ENCODE measurements at regions not wholly inside any gene's neighbourhood (a gene's known extent, or its start where the extent isn't known, plus 50 kb on each side); places are given as distances from the start of the nearest gene placed in this dataset.

- peak in 1 of 5 donors; percentile 5 for DNase-seq
- Histone ChIP-seq H3K4me1 (ENCODE audit: insufficient read depth) (no peaks in the 10 kb centered on the region), H3K27ac (no peak overlapping the region), H3K9me3 (no peaks in the 10 kb centered on the region), H3K36me3 (no peaks in the 10 kb centered on the region), H3K27me3 (no peaks in the 10 kb centered on the region), H3K4me3 (no peak overlapping the region)
- WGBS, 3 donors = 63 to 78% (median 63%) methylated on average over 4 of the region's 4 CpGs
- intact Hi-C loops (cut with DNase I) = no loop called here
- TF ChIP-seq POLR2A (IDR thresholded peaks at IDR 0.05) = no peak
- no peak for TF ChIP-seq EP300 (IDR thresholded peaks at IDR 0.05)
- TF ChIP-seq CTCF (IDR thresholded peaks at IDR 0.05) = no peak
These were observed 621.6 kb upstream of the LRRTM1 start for GRCh38 chr2:80926168-80926567.

- Histone ChIP-seq H3K9me3 (no peaks in the 10 kb centered on the region), H3K36me3 (no peaks in the 10 kb centered on the region), H3K27me3 (no peaks in the 10 kb centered on the region), H3K27ac (no peak overlapping the region), H3K4me1 (ENCODE audit: insufficient read depth) (no peaks in the 10 kb centered on the region), H3K4me3 (no peak overlapping the region)
- no peak for DNase-seq
- intact Hi-C loops (cut with DNase I) = no loop called here
- TF ChIP-seq CTCF (IDR thresholded peaks at IDR 0.05) (no peak), EP300 (IDR thresholded peaks at IDR 0.05) (no peak), POLR2A (IDR thresholded peaks at IDR 0.05) (no peak)
- 74 to 80% (median 76%) methylated on average over 7 of the region's 7 CpGs for WGBS, 3 donors
These were observed 592.0 kb upstream of the LRRTM1 start for GRCh38 chr2:80896576-80896975.

- 26 to 46% (median 44%) methylated on average over 3 of the region's 3 CpGs for WGBS, 3 donors
- Histone ChIP-seq H3K36me3 (no peaks in the 10 kb centered on the region), H3K9me3 (no peaks in the 10 kb centered on the region), H3K27ac (no peak overlapping the region), H3K4me3 (no peak overlapping the region), H3K4me1 (ENCODE audit: insufficient read depth) (no peaks in the 10 kb centered on the region), H3K27me3 (no peaks in the 10 kb centered on the region)
- no peak for DNase-seq
- intact Hi-C loops (cut with DNase I) = no loop called here
- no peak for TF ChIP-seq EP300 (IDR thresholded peaks at IDR 0.05)
- TF ChIP-seq CTCF (IDR thresholded peaks at IDR 0.05) = no peak
- TF ChIP-seq POLR2A (IDR thresholded peaks at IDR 0.05) = no peak
These were observed 589.9 kb upstream of the LRRTM1 start for GRCh38 chr2:80894486-80894885.

GRCh38 chr2:80893711-80894110 lies 589.2 kb upstream of the LRRTM1 start:
- no peaks in the 10 kb centered on the region for H3K27me3 ChIP-seq
- no peaks in the 10 kb centered on the region for H3K36me3 ChIP-seq
- intact Hi-C loops (cut with DNase I) = no loop called here
- no peak overlapping the region for H3K27ac ChIP-seq
- DNase-seq = no peak
- H3K4me3 ChIP-seq = no peak overlapping the region
- WGBS, 3 donors = 18 to 22% (median 19%) methylated on average over 2 of the region's 2 CpGs
- H3K4me1 ChIP-seq (ENCODE audit: insufficient read depth) = no peaks in the 10 kb centered on the region
- TF ChIP-seq CTCF (IDR thresholded peaks at IDR 0.05) (no peak), EP300 (IDR thresholded peaks at IDR 0.05) (no peak)
- no peaks in the 10 kb centered on the region for H3K9me3 ChIP-seq

- intact Hi-C loops (cut with DNase I) = no loop called here
- H3K4me1 ChIP-seq (ENCODE audit: insufficient read depth) = no peaks in the 10 kb centered on the region
- no peaks in the 10 kb centered on the region for H3K36me3 ChIP-seq
- no peaks in the 10 kb centered on the region for H3K27me3 ChIP-seq
- H3K9me3 ChIP-seq = no peaks in the 10 kb centered on the region
- TF ChIP-seq CTCF (IDR thresholded peaks at IDR 0.05) (no peak), EP300 (IDR thresholded peaks at IDR 0.05) (no peak), POLR2A (IDR thresholded peaks at IDR 0.05) (no peak)
- no peak for DNase-seq
- WGBS, 3 donors = 57 to 68% (median 62%) methylated on average over 2 of the region's 2 CpGs
- H3K4me3 ChIP-seq = no peak overlapping the region
- H3K27ac ChIP-seq = no peak overlapping the region
These were observed 584.5 kb upstream of the LRRTM1 start for GRCh38 chr2:80889009-80889408.

Data from ovary (tissue), 7 donors.